ENCODE measurements at regions not wholly inside any gene's neighbourhood (a gene's known extent, or its start where the extent isn't known, plus 50 kb on each side); places are given as distances from the start of the nearest gene placed in this dataset.

DNA sequence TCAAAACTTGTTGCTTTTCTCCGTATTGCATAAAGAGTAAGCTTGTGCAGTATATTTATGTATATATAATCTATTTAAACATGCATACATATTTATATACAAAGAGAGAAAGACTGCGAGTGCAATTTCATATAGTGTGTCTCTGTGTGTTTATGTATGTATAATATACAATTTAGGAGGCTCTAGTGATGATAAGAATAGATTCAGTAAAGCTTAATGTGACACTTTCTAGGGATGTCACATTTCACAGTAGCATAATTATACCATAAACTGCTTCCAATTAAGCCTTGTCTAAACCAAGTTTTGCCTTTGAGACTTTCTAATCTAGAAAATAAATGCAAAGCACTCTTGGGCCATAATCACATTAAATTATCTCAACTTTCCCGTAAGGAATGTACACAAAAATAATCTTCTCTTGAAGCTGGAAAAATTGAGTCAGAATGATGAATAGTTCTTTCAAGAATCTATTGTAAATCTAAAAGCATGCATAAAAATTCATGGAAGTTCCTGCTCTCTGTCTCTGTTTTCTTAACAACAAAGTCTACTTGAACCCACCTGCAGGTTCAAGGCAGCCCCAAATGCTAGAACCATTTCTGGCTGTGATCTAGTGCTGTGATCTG lies 114.1 kb upstream of the NPY2R start:
- TF ChIP-seq CTCF (IDR thresholded peaks at IDR 0.05), result no peak
- no peak for TF ChIP-seq ZFX (IDR thresholded peaks at IDR 0.05; ENCODE audit: borderline replicate concordance)
